GM21717 (cell line): ENCODE measurements at regions not wholly inside any gene's neighbourhood (a gene's known extent, or its start where the extent isn't known, plus 50 kb on each side); places are given as distances from the start of the nearest gene placed in this dataset.

Source experiments
- ATAC-seq: cut with Tn5 transposase; IDR thresholded peaks from one replicate; pipeline ENCODE4 v1.9.1; 2021; ENCODE audit warnings: mild to moderate bottlenecking, moderate library complexity; ENCODE audit not compliant: unreplicated experiment

DNA sequence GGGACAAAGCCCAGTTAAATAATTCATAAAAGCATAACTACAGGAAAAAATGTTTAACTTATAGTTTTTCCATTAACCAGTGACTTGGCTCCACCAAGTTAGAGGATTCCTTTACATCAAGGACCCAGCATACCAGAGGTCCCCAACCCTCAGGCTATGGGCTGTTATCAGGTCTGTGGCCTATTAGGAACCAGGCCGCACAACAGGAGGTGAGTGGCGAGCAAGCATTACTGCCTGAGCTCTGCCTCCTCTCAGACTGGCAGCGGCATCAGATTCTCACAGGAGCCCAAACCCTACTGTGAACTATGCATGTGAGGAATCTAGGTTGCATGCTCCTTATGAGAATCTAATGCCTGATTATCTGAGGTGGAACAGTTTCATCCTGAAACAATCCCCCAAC, 303.1 kb downstream of the ELAVL2 start:
- no peak for ATAC-seq

DNA sequence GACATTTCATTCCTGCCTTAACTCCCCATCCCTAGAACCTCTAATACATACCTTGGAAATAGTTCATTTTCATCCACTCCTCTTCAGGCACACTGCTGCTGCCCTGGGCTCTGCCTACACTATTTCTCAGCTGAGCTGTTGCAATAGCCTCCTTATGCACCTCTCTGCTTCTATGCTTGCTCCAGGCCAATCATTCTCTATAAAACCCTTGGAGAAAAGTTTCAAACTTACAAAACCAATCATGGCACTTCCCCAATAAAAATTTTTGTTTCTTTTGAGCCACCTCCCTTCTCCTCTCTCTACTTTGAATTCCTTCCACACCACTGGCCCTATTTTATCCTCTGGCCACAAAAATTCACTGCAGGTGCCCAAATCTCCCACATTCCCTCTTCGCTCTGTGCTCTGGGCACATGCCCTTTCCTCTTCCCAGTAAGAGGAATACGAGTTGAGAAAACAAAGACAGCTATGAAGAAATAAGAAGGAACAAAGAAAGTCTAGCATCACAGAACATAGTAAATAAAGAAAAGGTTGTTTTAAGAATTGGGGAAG, 301.4 kb downstream of the ELAVL2 start:
- ATAC-seq = no peak

DNA sequence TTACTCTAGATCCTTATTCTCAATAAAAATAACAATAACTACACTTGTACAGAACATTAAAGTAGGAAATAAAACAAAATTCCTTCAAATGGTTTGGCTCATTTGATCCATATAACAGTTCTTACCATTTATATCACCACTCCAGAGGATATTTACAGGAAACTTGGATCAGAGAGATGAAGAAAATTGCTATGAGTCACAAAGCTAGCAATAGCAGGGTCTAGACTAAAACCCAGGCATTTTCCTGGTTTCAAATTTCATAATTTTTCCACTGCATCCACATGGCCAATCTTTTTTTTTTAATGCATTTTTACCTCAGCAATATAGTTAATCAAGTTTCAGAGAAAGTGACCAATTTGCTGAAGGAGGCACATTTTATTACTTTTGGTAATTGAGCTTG, 299.2 kb downstream of the ELAVL2 start:
- no peak for ATAC-seq

DNA sequence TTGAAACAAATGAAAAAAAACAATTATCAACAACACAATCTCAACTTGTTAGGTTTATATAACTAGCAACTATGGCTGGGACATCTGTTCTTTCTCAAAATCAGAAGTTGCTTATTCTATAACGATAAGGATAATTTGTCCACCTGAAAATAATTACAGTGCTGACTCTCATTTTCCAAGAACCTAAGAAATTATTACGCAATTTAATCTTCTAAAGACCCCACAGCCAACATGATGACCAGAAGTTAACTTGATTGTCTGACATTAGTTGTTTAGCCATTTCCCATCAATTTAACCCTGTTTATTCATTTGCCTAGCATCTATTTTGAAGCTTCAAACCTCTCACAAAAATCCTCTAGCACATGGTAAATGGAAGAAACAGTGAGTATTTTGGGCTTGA, 293.8 kb downstream of the ELAVL2 start:
- no peak for ATAC-seq

DNA sequence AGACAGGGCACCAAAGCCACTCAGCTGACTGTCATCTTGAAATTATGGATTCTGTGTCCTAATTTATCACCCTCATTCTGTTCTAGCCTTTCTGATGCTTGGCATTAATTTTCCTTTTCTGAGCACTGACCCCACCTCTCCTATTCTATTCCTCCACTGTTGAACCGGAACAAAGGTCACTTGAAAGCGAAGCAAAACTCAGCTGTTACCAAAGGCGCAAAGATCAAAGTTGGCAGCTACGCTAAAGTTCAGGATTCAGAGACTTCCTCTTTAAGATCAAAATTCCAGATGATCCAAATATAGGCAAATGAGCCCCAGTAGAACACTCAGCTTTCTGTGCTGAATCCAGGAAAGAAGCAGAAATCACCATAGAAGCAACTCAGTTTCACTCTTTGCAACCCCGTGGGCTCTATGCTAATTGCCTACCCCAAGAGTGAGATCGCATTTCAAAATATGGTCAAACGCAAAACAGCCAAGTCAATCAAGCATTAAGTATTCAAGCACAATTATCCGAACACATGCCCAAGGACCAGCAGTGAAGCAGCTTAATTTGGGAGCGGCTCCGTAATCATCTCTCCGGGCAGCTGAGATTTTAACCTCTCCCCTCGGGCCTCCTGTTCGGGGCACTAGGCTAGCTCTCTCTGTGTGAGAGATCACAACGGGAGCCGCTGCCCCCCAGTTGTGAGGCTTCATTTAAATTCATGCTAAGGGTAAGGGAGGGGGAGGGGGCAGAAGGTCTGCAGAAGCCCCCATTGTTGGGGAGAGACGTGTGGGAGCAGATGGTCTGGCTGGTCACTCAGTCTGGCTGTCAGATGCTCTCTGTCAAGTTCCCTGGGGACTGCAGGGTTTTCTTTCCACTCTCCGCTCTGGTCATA, 288.6 kb downstream of the ELAVL2 start:
- no peak for ATAC-seq

DNA sequence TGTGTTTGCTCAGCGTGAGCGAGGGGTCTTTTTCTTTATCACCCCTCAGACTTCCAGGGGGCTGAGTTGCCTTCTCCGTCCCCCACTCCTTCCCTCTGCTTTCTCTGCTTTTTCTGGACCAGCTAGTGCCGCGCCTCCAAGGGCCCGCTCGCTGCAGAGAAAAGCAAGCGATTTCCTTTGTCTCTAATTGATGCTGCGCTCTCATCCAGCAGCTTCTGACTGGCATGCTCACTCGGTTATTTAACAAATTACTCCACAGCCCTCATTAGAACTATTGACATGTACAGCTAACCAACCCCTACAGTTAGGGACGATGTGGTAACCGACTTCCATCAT, 288.0 kb downstream of the ELAVL2 start:
- no peak for ATAC-seq

DNA sequence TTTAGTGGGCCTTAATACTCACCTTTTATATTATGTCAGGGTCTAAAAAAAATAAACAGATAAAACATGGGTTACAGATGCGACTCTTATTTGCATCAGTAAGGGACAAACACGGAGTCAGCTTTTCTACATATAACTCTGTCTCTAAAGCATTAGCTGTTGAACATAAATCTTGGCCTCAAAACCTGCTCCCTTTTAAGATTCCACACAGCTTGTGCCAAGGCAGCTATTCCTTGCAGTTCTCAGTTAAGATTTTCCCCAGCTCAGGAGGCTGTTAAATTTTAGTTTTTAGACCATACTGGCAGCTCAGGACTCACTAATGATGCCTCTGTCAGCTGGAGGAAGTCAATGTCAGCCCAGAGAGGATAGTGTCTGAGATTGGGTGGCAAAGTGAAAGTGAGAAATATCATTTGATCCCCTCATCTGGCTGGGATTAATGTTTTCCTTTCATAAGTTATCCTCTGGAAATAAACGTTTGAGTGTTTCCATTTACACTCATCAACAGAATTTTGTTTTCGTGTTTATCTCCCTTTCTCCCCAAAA, 287.5 kb downstream of the ELAVL2 start:
- no peak for ATAC-seq

DNA sequence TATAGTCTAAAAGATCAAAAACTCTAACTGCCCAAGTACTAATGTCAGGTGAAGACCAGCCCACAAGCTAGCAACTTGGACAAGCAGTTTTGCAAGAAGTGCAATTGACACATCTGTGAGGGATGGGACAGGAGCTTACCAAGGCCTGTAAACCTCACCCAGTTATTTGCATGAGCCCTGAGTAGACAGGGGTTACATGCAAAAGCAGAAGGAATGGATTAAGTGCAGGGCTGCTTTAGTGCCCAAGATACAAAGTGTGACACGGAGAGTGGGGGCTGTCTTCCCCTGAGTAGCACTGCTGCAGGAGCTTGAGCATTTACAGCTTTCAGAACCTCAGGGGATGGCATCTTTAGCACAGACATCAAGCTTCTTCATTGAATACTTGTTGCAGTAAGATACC, 286.7 kb downstream of the ELAVL2 start:
- ATAC-seq = no peak

DNA sequence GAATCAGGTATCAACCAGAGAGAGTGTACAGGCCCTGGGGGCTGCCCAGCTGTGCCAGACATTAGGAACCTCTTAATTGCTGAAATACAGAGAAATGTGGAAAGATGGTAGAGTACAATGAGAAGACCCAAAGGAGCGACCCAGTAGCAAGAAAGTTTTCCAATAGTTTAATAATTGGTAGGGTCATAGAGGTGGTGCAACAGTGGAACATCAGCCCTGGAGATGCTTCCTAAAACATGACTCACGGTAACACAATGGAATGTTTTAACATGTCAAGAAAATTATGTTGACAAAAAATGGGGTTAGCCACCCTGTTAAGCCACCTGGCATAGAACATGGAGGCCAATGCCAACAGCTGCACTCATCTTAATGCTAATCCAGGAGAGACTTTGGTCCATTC, 284.1 kb downstream of the ELAVL2 start:
- ATAC-seq = no peak

DNA sequence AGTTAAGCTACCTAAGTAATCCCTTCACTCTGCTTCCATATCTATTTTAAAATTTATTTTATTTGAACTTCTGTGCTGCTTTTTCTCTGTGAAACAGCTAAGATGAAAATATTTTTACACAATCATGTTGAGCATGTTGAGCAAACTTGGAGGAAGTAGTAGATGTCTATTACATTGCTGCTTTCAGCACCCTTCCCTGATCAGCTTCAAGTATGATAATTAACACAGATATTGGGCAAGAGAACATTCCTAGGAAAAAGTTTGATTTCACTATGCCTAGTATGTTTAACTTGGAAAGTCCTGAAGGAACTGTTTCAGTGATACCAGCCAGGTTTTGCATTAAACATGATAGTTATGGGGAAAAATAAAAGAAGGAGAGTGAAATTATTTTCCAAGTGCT, 283.6 kb downstream of the ELAVL2 start:
- ATAC-seq = no peak

DNA sequence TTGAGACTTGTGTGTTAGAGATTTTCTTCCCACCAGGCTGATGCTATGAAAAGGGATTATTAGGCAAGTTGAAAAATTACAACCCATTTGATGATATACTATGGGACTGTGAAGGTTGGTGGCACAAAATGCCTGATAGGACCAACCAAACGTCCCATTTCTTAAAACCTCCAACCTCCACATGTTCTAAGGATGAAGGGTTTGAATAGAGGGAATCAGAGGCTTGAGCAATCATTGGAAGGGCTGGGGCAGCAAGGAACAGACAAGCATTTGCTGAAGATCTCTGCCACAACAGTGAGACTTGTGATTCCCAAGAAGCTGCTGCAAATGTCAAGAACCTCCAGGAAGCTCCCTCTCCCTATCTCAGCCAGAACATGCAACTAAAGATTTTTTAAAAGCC, 283.1 kb downstream of the ELAVL2 start:
- ATAC-seq = no peak

DNA sequence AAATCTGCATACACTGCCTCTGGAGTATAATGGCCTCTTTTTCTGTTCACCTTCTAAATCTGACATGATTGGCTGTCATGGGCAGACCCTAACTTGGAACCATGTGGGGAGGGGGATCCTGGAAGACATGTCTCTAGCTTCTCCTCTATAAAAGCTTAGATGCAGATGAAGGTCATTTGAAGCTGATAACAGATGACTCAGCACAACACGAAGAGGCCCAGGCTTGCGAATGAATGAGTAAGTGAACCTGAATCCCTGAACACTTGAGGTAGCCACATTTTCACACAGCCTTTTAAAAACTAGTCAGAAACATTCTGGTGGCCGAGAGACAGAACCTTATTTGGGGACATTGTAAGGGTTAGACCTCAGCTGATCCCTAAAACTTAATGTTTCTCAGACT, 282.6 kb downstream of the ELAVL2 start:
- no peak for ATAC-seq

DNA sequence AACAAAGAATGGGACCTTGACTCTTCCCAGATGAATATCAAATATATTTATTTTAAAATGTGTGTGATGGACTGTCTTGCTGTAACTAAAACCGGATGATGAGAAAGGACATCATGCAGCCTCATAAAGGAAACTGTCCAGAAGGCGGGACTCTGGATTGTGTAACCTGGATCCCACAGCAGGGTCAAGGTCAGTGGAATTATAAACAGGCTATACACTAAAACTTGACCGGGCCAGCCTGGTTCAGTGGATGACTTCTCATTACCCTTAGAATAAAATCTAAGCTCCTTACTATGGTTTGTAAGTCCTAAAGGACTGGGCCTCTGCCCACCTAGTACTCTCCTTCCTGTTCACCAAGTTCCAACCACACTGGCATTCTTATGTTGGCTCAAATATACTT, 280.3 kb downstream of the ELAVL2 start:
- ATAC-seq = no peak

DNA sequence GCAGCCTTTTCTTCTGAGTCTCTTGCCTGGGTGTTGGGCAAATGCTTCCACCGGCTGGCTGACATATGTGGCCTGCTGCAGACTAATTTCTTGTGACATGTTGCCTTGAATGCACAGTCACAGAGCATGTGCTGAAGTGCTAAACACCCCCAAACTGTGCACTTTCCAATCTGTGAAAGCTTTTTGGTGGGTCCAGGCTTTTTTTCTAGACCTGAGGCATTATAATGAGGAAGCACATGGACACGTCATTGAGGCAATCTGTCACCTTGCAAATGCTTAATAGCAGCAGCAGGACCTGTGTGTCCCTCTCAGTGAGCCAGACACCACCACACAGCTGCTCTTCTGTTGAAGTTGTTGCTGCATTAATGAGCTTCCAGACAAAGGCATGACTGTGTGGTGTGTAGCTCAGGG, 274.7 kb downstream of the ELAVL2 start:
- ATAC-seq = no peak

DNA sequence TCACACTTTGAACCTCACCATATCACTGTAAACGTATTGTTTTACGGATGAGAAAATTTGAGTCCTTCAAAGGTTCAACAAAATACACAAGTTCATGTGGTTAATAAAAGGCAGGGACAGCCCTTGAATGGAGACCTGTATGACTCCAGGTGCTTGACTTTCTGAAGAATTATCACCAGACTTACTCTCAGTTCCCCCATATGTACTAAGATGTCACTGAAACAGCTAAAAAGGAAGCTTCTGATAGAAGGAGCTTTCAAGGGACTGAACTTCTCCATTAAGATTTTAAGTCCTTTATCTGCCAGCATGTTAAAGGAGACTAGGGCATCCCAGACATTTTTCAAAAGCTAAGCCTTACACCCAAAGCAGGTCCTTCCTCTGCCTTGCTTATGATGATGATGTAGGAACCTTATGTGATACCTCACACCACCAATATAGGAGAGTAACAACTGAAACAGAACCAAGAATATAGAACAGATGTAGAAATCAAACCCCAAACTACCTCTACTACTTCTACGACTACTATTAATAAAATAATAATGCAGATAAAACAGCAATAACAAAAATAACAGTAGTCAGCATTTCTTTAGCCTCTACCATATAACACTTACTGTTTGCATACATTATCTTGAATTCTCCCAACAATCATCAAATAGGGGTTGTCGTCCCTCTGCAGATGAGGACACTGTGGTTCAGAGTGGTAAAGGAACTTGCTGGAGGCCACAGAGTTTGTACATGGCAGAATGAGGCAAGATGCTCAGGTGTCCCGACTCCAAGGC, 273.9 kb downstream of the ELAVL2 start:
- no peak for ATAC-seq

DNA sequence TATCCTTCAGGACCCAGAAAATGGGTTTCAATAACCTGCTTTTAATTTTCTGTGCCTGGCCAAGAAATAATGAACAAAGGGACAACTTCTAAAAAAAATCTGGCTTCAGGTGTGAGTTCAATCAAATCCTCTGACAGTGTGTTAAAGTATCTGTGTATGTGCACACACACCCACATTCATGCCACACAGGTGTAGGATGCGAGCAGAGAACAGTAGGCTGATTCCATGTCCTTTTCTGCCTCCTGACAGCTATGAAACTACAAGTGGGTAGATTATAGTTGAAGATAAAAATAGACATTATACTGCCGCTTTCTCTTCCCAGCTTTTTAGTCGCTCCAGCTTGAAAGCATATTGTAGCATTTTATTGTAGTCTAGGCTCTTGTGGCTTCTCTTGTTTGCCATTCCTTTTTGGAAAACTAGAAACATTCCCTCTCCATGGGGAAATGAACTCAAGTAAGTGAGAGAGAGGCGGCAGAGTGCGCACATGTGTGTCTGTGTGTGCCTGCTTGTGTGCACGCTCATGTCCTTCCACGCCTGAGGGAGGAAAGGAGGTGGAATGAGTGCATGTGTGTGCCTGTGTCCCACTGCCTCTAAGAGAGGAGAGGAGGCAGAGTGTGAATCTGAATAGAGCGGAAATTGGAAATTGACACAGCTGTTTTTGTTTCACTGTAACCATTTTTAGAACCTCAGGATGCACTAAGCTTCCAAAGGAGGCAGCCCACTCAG, 273.0 kb downstream of the ELAVL2 start:
- ATAC-seq = no peak

DNA sequence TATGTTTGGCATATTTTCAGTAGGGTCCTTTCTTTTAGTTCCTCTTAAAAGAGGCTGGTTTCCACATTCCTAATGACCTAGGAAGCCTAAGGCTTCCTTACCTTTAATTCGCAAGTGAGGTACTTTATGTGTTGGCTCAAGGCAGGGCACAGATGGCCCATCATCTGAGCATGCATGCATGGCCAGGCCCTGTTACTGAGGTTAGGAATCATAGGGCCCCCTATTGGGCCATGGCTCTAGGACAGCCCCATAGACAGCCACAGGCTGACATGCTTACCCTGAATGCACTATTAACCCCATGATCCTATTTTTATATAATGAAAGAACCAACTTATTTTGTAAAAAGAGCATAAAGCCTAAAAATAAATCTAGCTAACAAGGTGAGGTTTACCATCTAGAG, 271.4 kb downstream of the ELAVL2 start:
- ATAC-seq = no peak

DNA sequence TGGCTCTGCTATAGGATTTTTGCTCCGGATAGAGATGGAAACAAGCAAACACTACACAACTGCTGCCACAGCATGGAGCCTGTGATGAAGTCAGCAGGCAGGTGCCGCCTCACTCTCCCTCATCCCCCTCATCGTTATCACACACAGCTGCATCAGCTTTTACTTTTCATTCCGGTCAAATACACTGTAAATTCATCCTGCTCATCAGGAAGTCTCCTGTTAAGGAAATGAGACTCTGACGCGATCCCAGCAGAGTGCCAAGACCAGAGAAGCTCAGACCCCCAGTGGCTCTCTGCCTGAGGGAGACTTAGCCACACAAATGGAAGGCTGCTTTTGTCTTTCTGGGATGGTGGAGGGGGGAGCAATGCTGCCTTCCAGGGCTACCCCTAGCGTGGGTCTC, 270.2 kb downstream of the ELAVL2 start:
- no peak for ATAC-seq

DNA sequence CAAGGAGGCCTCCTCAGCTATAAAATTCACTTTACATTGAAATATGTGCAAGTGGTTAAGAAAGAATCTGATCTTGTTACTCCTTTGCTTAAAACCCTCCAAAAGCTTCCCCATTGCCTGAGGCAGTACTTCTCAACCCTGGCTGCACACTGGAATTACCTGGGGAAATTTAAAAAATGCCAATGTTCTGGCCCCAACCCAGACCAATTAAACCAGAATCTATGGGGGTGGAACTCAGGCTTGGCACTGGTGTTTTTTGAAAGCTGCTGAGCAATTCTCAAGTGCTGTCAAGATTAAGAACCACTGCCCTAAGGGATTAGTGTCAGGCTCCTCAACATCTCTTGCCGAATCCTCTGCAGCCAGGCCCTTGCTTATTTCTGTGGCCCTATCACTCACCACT, 269.6 kb downstream of the ELAVL2 start:
- no peak for ATAC-seq

DNA sequence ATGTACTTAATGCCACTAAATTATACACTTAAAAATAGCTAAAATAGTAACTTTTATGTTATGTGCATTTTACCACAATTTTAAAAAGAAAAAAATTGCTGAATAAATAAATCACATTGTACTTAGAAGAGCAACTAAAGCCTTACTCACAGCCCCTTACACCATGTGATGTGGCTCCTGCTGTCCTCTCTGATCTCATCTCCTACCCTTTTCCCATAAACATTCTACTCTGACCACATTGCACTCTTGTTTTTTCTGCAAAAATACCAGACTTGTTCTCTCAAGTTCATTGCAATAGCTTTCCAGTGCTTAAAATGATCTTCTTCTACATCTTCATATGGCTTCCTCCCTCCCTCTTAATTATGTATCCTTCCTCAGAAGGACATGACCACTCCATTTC, 268.4 kb downstream of the ELAVL2 start:
- ATAC-seq = no peak

DNA sequence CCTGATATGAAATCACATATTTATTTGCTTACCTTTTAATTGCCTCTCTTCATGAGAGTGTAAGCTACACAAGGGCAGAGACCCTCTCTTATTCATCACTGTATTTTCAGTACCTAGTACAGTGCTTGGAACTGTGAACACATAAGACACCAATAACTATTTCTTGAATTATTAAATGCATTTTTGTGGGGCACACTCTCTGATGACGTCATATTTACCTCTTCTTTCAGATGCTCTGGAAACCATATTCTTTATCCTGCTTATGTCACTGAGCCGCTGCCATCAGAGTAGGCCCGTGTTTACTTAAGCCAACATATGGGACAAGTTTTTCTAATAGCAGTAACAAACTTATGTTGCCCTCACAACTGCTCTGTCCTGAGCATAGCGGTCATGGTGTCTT, 266.5 kb downstream of the ELAVL2 start:
- ATAC-seq = no peak
